ENCODE measurements at regions not wholly inside any gene's neighbourhood (a gene's known extent, or its start where the extent isn't known, plus 50 kb on each side); places are given as distances from the start of the nearest gene placed in this dataset.

DNA sequence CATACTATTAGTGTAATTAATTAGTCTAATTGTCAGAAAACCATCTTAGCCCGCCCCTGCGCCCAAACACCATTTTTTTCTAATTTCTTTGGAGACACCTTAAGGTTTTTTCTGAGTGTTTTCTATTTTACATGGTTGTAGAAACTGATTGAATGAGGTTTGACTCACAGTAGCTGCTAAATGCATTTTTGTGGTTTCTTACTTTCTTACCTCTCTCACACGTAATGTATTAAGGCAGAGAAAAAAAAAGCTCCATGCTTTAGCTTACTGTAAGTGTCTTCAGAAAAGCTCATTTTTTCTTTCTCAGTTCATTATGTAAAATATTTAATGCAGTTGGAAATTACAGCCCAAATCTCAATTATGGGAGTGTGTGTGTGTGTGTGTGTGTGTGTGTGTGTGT lies 548.5 kb upstream of the LRRTM4 start:
- TF ChIP-seq CTCF (IDR thresholded peaks at IDR 0.05) = no peak
- TF ChIP-seq POLR2AphosphoS5 (IDR thresholded peaks at IDR 0.05; ENCODE audit: insufficient read depth in 1 of 2, low read depth in 1 of 2) = no peak
- TF ChIP-seq POLR2A (IDR thresholded peaks at IDR 0.05) = no peak

All from vagina (tissue), 2 donors.